G401 (cell line): ENCODE measurements at regions not wholly inside any gene's neighbourhood (a gene's known extent, or its start where the extent isn't known, plus 50 kb on each side); places are given as distances from the start of the nearest gene placed in this dataset.

Experiments
- DNase-seq: peaks from one replicate; pipeline ENCODE4 v3.0.0-alpha.2; 2015; ENCODE audit warnings: low spot score
- in situ Hi-C: cut with HindIII; loops from 2 replicates; pipeline ENCODE4 v1.10.0; 2016; ENCODE audit warnings: low sequenced_read_pairs, mixed read lengths

DNA sequence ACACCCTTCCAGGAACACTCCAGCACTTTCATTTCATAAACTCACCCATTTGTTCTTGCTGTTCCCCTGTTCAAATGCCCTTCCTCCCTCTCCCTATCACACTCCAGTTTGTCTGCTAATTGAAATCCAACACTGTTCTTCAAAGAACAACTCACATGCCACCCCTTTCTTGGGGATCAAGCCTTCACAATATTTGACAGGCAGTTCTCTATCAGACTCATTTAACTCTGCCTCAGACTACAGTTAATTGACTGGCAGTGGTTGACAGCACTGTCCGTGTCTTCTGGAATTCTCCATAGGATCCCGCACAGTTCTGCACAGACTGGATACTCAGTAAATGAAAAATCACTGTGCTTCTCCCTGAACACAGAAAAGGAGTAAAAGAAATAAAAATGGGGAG, 87.8 kb downstream of the PMP22 start:
- in situ Hi-C loops: no loop called here
- no peak for DNase-seq

DNA sequence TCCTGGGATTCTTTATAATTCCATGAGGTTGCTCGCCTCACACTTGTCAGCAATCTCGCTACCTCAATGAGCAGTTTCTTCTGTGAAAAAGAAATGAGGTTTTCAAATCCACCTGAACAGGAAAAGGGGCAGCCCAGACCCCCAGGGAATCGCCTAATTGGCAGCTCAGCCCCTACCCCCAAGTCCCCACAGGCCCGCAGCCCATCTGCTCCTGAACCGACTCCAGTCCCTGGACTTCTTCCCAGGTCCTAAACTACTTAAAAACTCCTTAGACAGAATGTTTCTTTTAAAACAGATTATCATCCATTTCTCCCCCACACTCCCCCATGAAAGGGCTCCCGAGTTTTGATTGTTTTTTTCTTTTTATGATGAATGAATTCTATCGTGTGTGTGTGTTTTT, 89.8 kb downstream of the PMP22 start:
- DNase-seq: no peak
- in situ Hi-C loops: no loop called here

DNA sequence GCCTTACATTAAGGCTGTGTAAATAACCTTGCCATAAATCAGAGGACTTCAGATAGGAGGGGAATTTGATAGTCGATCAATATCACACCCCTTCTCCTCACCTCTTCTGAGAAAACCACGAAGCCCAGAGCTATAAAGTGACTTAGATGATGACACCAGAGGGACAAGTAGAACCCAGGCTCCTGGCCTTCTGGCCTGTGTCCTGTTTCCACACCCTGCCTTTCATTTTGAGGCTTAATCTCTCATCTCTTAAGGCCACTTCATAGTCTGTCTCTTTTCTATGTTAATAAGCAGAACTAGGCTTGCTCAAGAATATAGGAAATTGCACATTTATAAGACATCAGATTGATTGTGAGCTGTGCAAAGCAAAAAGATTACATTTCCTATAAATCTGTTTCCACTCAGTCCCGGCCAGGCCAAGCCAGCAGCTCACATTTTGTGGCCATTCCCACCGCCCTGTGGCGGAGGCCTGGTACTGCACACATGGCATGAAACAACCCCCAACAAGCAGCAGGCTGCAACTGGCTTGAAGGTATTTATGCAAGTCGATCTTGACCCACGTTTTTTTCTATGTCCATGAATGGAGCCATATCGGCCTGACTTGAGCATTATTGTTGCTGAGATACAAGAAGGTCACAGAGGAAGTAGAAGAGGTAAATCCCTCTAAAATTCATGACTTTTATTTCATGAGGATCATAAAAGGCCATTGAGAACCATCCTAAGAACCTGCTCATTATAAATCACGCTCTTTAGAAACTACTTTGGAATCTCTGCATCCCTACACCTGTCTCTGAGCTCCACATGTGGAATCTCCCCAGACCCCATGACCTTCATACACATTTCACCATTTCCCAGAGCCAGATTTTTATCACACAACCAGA, 93.7 kb downstream of the PMP22 start:
- DNase-seq: peak; percentile 15
- in situ Hi-C loops: no loop called here

DNA sequence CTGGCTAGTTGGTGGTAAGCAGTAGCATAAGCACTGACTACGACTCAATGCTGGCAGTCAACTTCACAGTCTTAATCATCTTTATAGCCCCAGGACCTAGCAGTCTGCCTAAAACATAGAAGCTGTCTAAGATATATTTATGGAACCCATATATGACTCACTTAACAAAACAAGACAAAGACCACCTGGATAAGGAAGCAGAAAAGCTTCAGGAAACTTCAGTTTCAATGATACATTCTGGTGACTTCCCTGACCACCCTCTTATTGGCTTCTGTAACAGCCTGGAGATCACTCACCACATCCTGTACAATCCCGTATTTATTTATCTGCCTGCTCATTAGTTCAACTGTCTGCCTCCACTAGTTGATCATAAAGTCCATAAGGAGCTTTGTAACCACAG, 95.5 kb downstream of the PMP22 start:
- in situ Hi-C loops: no loop called here
- no peak for DNase-seq

DNA sequence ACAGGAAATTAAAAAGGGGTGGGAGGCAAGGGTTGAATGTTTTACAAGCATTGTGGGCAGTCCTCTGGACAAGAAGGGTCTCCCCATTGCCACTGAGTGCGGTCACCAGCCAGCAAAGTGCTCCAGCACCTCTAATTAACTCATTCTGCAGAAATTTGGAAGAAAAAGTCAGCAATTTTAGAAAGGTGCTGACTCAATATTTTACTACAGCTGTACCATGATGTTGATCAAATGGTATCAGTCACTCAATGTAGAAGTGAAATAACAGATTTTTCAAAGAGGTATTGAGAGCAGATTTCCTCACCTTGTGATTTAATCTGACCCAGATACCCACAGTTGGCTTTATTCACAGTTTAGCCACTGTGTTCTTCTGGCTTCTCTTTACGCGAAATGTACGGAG, 96.7 kb downstream of the PMP22 start:
- no peak for DNase-seq
- in situ Hi-C loops: no loop called here

DNA sequence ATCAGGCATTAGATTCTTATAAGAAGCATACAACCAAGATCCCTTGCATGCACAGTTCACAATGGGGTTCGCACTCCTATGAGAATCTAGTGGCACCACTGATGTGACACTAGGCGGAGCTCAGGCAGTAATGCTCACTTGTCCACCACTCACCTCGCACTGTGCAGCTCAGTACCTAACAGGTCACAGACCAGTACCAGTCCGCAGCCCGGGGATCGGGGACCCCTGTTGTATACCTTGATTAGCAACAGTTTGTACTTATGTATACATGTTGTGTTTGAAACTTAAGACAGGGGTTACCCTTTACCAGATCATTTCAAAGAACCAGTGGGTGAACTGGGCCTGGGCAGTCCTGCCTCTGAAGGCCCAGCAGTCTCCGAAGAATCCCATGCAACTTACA, 103.7 kb downstream of the PMP22 start:
- in situ Hi-C loops: no loop called here
- DNase-seq: no peak

DNA sequence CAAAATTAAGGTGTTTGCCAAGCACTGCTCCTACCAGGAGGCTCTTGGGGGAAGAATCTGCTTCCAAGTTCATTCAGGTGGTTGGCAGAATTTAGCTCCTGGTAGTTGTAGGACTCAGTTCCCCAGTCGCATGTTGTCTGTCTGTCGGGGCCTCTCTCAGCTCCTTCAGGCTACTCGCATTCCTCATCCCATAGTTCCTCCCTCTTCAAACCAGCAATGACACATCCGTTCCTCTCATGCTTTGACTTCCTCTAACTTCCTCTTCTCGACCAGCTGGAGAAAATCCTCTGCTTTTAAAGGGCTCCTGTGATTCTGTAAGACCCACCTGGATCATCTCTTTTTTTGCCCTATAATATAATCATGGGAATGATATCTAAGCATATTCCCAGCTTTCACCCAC, 108.1 kb downstream of the PMP22 start:
- DNase-seq: no peak
- in situ Hi-C loops: no loop called here

DNA sequence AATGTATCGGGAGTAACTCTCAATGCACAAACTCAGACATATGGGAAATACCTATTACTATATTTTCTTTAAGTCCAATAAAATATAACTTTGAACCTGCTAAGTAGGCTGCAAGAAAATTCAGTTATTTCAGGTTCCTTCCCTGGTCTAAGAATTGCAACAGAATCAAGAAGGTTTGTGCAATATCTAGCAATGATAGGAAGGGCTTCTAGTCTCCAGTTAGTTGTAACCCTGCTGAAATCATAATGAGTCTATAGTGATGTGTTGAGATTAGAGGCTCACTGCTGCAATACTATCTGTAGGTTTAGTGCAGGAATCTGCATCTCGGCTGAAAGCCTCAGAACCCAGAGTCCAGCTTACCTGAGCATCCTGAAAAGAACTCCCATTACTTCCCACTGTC, 110.5 kb downstream of the PMP22 start:
- in situ Hi-C loops: no loop called here
- DNase-seq: no peak

DNA sequence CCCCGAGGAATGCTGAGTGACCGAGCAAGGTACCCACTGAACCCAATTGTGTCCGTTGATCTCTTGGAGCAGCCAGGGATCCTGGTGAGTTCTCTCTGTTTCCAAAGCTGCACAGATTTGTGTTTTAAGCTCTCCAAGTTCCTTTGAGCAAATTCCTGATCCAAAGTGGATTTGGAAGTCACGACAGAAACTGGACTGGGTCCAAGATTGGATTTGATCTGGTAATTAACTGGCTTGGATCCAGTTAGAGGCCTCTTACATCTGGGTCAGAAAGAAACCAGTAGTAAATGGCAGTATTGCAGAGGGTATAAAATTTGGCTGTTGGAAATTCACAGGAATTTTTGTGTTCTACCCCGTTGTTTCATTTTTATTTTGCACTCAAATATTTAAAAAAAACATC, 119.5 kb downstream of the PMP22 start:
- in situ Hi-C loops: no loop called here
- no peak for DNase-seq

DNA sequence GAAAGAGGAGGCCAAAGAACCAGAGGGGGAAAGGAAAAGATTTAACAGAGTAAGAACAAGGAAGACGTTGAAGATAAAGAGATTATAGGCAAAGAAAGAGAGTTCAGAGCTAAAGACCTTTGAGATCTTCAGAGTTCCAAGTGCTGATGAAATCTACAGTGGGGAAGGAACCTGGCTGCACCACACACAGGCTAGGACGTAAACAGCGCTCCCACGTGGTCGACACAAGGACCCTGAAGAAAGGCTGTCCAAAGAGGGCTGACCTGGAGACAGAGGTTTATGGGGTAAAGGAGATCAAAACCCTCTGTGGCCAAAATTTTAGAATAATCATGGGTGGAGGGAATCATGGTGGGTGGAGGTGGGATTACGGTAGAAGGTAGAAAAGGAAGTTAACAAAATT, 121.6 kb downstream of the PMP22 start:
- in situ Hi-C loops: no loop called here
- no peak for DNase-seq

DNA sequence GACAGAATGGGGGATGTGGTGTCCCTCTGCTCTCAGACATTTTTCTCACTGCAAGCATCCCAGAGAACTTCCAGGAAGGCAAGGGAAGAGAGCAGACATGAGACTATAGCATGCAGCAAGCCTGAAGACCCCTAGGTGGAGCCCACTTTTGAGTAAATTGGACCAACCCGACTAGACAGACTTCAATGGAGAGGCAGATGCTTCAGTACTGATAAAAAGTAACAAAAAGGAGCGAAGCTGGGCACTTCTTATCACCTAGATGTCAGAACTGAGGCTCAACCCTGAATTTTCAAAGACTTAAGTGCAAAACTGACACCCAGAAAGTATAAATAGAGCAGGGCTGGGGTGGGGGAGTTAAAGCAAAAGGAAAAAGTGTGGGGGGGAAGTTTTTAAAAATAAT, 130.8 kb downstream of the PMP22 start:
- DNase-seq: no peak
- in situ Hi-C loops: no loop called here

DNA sequence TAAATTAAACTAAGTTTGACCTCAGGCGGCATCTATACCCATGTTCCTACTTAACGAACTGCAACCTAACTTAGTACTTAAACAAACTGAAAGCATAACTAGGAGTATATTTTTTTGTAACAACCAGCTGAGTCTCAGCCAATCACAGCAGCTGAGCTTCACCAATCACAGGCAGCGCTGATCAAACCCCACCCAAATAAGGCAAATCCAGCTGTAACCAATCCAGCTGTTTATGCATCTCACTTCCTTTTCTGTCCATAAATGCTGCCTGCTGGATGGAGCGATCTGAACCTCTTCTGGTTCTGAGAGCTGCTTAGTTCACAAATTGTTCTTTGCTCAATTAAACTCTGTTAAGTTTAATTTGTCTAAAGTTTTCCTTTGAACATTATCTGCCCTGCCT, 131.3 kb downstream of the PMP22 start:
- in situ Hi-C loops: no loop called here
- DNase-seq: no peak

DNA sequence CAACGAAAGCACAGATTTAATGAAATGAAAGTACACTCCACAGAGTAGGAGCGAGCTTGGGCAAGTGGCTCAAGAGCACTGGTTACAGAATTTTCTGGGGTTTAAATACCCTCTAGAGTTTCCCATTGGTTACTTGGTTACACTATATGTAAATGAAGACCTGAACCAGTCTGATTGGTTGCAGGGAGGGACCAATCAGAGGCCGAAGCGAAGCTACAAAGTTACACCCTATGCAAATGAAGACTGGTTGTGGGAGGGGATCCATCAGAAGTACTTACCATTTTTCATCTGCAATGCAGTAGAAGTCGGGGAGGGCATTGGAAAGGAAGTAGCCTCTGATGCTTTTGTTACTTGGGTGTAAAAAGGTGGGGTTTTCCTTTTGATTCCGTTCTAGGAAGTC, 132.0 kb downstream of the PMP22 start:
- in situ Hi-C loops: no loop called here
- no peak for DNase-seq

DNA sequence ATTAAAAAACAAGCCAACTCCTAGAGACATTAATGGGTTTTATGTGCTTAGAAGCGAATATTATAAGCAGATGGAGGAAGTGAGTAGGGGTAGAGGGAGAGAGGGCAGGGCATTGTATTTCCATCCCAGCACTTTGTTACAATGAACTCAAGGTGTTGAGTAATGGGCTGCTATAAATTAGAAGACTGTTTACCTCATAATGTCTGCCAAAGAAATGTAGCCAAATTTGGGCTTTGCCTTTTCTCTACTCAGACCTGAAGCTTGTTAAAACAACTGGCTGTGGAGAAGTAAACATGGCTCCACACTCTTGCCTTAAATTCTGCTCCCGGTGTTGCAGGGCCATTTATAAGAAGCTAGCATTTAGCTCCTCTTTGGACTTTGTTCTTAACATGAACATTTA, 134.7 kb downstream of the PMP22 start:
- in situ Hi-C loops: no loop called here
- DNase-seq: no peak

DNA sequence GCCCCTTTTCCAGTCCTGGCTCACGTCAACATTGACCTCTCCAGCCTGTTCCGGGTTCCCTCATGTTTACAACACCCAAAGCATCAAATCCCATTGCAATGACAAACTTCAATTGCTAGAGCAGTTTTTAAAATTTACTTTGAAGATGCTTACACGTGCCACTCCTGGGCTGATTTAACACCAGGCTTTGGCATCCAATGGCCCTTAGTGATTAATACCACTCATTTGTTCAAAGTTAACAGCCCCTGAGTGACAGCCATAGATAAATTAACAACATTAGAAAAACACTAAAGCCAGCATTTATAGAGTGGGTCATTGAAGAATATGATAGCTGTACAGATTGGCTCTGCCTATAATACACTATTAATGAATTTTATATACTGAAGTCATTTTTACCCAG, 135.1 kb downstream of the PMP22 start:
- in situ Hi-C loops: no loop called here
- no peak for DNase-seq

DNA sequence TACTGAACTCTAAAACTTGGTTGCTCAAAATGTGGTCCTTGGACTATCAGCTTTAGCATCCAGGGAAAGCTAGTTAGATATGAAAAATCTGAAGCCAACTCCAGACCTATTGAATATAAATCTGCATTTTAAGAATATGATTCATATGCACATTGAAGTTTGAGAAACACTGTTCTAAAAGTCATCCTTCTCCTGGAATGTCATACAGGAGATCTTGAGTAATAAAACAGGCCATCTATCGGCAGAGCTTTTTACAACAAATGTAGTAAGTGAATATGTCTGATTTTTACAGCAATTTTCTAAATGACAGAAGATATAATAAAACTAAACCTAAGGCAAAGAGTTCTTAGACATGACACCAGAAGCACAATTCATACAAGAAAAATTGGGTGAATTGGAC, 140.4 kb downstream of the PMP22 start:
- DNase-seq: no peak
- in situ Hi-C loops: no loop called here

DNA sequence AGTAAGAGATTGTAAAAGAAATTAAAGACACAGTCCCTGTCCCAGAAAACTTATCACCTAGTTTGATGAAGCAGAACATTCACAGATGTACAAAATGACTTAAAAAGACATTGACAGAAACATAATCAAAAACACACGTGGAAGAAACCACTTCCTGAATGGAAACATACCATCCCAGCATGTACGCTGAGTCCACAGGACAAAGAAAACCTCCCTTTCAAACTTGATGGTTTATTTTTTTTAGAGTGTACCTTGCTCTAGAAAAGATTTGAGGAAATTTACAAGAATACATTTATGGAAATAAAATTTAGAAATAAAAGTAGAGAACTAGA, 140.9 kb downstream of the PMP22 start:
- in situ Hi-C loops: no loop called here

DNA sequence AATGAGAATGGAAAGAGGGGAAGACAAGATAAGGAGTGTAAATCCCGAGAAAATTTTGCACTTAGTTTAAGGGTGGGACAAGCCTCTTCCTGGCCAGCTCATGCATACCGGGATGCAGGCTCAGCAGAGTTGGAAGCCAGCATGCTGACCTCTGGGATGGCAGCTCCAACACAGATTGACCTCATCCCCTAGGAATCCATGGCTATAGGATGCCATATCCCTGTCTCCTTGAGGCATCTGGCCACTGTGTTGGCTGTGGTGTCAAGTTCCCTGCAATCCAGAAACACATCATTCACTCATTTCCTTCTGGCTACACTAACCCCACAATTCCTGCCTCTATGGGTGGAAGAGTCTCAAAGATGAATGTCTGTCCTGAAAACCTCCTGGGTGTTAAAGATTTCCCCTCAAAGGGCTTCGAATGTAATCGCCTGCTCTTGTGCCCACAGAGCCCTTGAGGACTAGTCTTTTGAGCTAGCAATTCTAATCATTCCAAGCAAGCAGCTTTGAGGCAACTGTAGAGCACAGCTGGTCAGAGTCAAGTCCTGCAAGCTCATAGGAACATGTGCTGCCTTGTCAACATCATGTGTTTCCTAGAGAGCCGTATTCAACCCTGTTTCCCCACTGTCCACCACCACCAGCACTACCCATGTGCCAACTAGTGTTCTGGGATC, 141.4 kb downstream of the PMP22 start:
- DNase-seq: no peak
- in situ Hi-C loops: no loop called here

More for the DNA sequence above, 140.9 kb downstream of the PMP22 start:
- no peak for DNase-seq

DNA sequence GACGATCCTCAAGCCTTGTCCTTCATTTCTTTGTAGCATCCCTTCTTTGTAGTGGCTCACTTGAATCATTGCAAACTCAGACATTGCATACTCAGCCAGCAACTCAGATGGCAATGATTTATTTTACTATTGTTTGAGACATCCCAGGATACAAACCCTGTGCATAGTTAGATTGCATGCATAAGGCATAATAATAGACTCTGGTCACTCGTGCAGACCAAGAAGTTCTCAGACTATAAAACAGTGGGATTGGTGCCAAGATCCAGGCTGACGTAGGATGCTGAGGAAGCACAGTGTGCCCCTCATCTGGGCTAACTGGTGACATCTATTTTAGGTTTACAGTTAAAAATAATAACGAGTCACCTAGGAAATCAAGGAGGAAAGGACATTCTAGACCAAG, 142.3 kb downstream of the PMP22 start:
- in situ Hi-C loops: no loop called here
- DNase-seq: no peak

DNA sequence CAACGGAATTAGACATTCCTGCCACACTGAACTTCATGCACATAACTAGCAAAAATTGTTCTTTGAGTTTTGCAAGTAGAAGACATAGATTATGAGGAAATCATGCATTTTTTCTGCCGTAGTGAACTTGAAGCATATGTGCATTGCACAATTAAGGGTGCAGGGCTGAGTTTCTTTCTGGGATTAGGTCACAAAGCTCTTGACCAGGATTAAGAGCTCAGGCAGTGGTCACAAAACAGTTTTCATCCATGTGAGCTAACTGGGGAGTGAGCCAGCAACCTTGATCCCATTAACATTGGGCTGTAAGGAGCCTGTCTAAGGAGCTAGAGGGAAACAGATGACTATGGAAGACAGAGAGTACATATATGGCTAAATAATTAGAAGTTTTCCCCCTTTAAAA, 143.7 kb downstream of the PMP22 start:
- DNase-seq: no peak
- in situ Hi-C loops: no loop called here

DNA sequence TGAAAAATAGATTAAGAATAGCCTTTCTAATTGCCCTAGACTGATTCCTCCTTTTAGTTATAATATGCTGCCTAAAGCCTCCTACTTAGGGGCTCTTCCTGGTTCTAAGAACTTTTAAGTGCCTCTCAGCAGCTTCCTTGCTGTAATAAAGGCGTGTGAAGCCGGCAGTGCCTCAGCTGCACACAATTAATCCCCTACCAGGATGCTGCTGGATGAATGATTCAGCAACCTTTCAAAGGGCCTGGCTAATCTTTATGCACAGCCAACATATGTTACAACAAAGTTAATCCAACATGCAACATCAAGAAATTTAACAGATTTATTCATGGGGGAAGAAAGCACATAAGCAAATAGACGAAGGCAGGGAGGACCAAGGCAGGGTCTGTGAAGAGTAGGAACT, 145.2 kb downstream of the PMP22 start:
- DNase-seq: no peak
- in situ Hi-C loops: no loop called here
